Hypothalamus (tissue), 51 donors: ENCODE measurements at regions not wholly inside any gene's neighbourhood (a gene's known extent, or its start where the extent isn't known, plus 50 kb on each side); places are given as distances from the start of the nearest gene placed in this dataset.
"Not testable (repeated sequence)": the region's sequence is repeated elsewhere in the genome, so short reads cannot be mapped to it uniquely, and the experiment has no call there.

Experiments used
- DNase-seq, 51 donors: peaks; one replicate each; lab custom pipeline; 2025; lab: John Stamatoyannopoulos, UW

- no peak for DNase-seq
Observed at GRCh38 chr11:71154261-71154805, 98.0 kb downstream of the SHANK2 start.

- peak in 8 of 51 donors; percentile 9 to 27 (median 14) for DNase-seq
Observed at GRCh38 chr11:71153005-71153390, 99.4 kb downstream of the SHANK2 start.

- DNase-seq: not testable (repeated sequence)
Observed at GRCh38 chr11:71152312-71153004, 99.9 kb downstream of the SHANK2 start.

GRCh38 chr11:71151561-71151960, 100.8 kb downstream of the SHANK2 start:
- DNase-seq: peak in 1 of 51 donors; percentile 10

GRCh38 chr11:71150859-71151258, 101.5 kb downstream of the SHANK2 start:
- no peak for DNase-seq

- DNase-seq: no peak
Observed at GRCh38 chr11:71148716-71149115, 103.7 kb downstream of the SHANK2 start.

- DNase-seq: no peak
Observed at GRCh38 chr11:71147331-71147730, 105.0 kb downstream of the SHANK2 start.

GRCh38 chr11:71146846-71147245, 105.5 kb downstream of the SHANK2 start:
- no peak for DNase-seq

GRCh38 chr11:71145988-71146824, 106.2 kb downstream of the SHANK2 start:
- DNase-seq: no peak

- no peak for DNase-seq
Observed at GRCh38 chr11:71145368-71145767, 107.0 kb downstream of the SHANK2 start.

GRCh38 chr11:71144736-71145135, 107.6 kb downstream of the SHANK2 start:
- no peak for DNase-seq

GRCh38 chr11:71144010-71144409, 108.4 kb downstream of the SHANK2 start:
- no peak for DNase-seq

- DNase-seq: peak in 27 of 51 donors; percentile 15 to 80 (median 40)
Observed at GRCh38 chr11:71140206-71140919, 112.0 kb downstream of the SHANK2 start.

- DNase-seq: peak; percentile 43 to 96 (median 85)
Observed at GRCh38 chr11:71139516-71140205, 112.7 kb downstream of the SHANK2 start.

GRCh38 chr11:71138737-71139425, 113.5 kb downstream of the SHANK2 start:
- DNase-seq: peak in 20 of 51 donors; percentile 12 to 64 (median 32)

GRCh38 chr11:71137376-71137775, 115.0 kb downstream of the SHANK2 start:
- DNase-seq: no peak

- no peak for DNase-seq
Observed at GRCh38 chr11:71136095-71136845, 116.1 kb downstream of the SHANK2 start.

- DNase-seq: no peak
Observed at GRCh38 chr11:71135112-71135511, 117.3 kb downstream of the SHANK2 start.

- DNase-seq: no peak
Observed at GRCh38 chr11:71133946-71134345, 118.4 kb downstream of the SHANK2 start.
